ENCODE measurements at regions not wholly inside any gene's neighbourhood (a gene's known extent, or its start where the extent isn't known, plus 50 kb on each side); places are given as distances from the start of the nearest gene placed in this dataset.

- TF ChIP-seq POLR2A (IDR thresholded peaks at IDR 0.05) (no peak), POLR2AphosphoS5 (IDR thresholded peaks at IDR 0.05) (no peak)
- TF ChIP-seq, protein P1, sequence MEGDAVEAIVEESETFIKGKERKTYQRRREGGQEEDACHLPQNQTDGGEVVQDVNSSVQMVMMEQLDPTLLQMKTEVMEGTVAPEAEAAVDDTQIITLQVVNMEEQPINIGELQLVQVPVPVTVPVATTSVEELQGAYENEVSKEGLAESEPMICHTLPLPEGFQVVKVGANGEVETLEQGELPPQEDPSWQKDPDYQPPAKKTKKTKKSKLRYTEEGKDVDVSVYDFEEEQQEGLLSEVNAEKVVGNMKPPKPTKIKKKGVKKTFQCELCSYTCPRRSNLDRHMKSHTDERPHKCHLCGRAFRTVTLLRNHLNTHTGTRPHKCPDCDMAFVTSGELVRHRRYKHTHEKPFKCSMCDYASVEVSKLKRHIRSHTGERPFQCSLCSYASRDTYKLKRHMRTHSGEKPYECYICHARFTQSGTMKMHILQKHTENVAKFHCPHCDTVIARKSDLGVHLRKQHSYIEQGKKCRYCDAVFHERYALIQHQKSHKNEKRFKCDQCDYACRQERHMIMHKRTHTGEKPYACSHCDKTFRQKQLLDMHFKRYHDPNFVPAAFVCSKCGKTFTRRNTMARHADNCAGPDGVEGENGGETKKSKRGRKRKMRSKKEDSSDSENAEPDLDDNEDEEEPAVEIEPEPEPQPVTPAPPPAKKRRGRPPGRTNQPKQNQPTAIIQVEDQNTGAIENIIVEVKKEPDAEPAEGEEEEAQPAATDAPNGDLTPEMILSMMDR (IDR thresholded peaks at IDR 0.05) = no peak
These were observed 579.4 kb downstream of the JRKL start for GRCh38 chr11:96969251-96969650.

Data from sigmoid colon (tissue), 4 donors.